ENCODE measurements at regions not wholly inside any gene's neighbourhood (a gene's known extent, or its start where the extent isn't known, plus 50 kb on each side); places are given as distances from the start of the nearest gene placed in this dataset.
A peak's percentile ranks its signal among the peaks of the same experiment; 100 is the strongest.

GRCh38 chr4:15254236-15254880 is 173.5 kb upstream of the C1QTNF7 start:
- H3K36me3 Mint-ChIP-seq, result no peaks in the 10 kb centered on the region
- H3K27ac Mint-ChIP-seq, result no peak overlapping the region
- H3K9me3 Mint-ChIP-seq, result peaks cover 0 to 3% (median 0%) of the 10 kb centered on the region in 3 donors
- H3K4me1 Mint-ChIP-seq, result peaks cover 5 to 14% (median 7%) of the 10 kb centered on the region in 3 donors
- H3K4me3 Mint-ChIP-seq, result no peak overlapping the region
- H3K27me3 Mint-ChIP-seq, result peaks cover 3% of the 10 kb centered on the region

DNA sequence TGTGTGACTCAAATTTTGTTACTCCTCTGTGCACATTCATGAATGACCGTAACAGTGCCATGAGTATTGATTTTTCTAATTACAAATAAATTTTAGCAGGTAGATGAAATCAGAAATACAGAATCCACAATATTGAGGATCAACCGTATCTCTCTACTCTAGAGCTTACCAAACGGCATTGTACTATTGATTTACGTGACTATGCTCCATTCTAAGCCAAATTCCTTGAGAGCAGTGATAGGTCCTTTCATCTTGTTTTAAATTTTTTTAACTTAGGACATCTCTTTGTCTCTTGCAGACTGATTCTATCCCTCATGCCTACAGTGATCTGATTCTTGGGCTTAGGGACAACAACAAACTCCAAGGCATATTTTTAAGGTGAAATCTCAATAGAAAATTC is 172.3 kb upstream of the C1QTNF7 start:
- Mint-ChIP-seq H3K4me1 (peaks cover 5 to 14% (median 7%) of the 10 kb centered on the region in 3 donors), H3K4me3 (no peak overlapping the region), H3K27me3 (peaks cover 5% of the 10 kb centered on the region), H3K9me3 (no peaks in the 10 kb centered on the region), H3K27ac (no peak overlapping the region), H3K36me3 (no peaks in the 10 kb centered on the region)

- Mint-ChIP-seq H3K4me1 (peaks cover 0 to 3% (median 0%) of the 10 kb centered on the region in 3 donors), H3K27me3 (peaks cover 2% of the 10 kb centered on the region), H3K27ac (no peak overlapping the region), H3K4me3 (no peak overlapping the region), H3K36me3 (no peaks in the 10 kb centered on the region), H3K9me3 (peaks cover under 1 to 12% (median 3%) of the 10 kb centered on the region in 3 donors)
Observed at GRCh38 chr4:15260758-15261157, 167.1 kb upstream of the C1QTNF7 start.

- Mint-ChIP-seq H3K27me3 (peaks cover 2% of the 10 kb centered on the region), H3K27ac (no peak overlapping the region), H3K4me1 (no peaks in the 10 kb centered on the region), H3K36me3 (no peaks in the 10 kb centered on the region), H3K9me3 (peaks cover 4 to 14% (median 11%) of the 10 kb centered on the region in 3 donors), H3K4me3 (no peak overlapping the region)
Observed at GRCh38 chr4:15262396-15262795, 165.4 kb upstream of the C1QTNF7 start.

GRCh38 chr4:15270201-15270600 is 157.6 kb upstream of the C1QTNF7 start:
- Mint-ChIP-seq H3K4me1 (no peaks in the 10 kb centered on the region), H3K9me3 (peaks cover 5 to 24% (median 22%) of the 10 kb centered on the region in 3 donors), H3K27ac (no peak overlapping the region), H3K4me3 (no peak overlapping the region), H3K36me3 (peaks cover 6% of the 10 kb centered on the region), H3K27me3 (peaks cover 4% of the 10 kb centered on the region)

DNA sequence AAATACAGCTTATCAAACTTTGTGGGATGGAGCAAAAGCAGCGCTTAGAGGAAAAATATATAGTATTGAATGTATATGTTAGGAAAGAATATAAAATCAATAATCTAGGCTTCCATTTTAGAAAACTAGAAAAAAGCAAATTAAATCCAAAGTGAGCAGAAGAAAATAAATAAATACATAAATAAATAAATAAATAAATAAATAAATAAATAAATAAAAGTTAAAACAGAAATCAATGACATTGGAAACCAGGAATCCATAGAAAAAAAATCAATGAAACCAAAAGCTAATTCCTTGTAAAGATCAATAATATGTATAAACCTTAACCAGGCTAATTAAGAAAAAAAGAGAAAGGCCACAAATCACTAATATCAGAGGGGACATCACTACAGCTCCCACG is 141.8 kb upstream of the C1QTNF7 start:
- peaks cover 0 to 3% (median 0%) of the 10 kb centered on the region in 3 donors for H3K9me3 Mint-ChIP-seq
- no peaks in the 10 kb centered on the region for H3K27me3 Mint-ChIP-seq
- no peaks in the 10 kb centered on the region for H3K36me3 Mint-ChIP-seq
- H3K4me1 Mint-ChIP-seq, result no peaks in the 10 kb centered on the region
- no peak overlapping the region for H3K4me3 Mint-ChIP-seq
- H3K27ac Mint-ChIP-seq, result no peak overlapping the region

- no peaks in the 10 kb centered on the region for H3K9me3 Mint-ChIP-seq
- no peak overlapping the region for H3K27ac Mint-ChIP-seq
- no peaks in the 10 kb centered on the region for H3K36me3 Mint-ChIP-seq
- no peaks in the 10 kb centered on the region for H3K4me1 Mint-ChIP-seq
- no peaks in the 10 kb centered on the region for H3K27me3 Mint-ChIP-seq
- no peak overlapping the region for H3K4me3 Mint-ChIP-seq
Observed at GRCh38 chr4:15291122-15291521, 136.7 kb upstream of the C1QTNF7 start.

DNA sequence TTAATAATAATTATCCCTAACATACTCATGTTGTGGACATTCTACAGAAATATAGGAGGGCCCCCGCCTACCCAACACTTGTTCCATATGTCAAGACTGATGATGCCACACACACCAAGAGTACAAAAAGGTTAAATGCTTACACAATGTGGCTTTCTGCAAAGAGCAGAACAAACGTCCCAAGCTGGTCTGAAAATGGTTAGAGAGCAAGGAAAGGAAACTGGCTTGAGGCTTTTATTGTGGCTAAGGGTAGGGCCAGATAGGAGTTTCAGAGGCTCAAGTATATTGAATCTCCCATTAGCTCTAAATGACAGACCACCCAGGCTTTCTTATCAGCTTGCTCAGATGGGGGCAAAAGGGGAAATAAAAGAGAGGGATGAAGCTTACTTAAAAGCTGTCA is 134.1 kb upstream of the C1QTNF7 start:
- peaks cover 0 to 2% (median 0%) of the 10 kb centered on the region in 3 donors for H3K9me3 Mint-ChIP-seq
- H3K27me3 Mint-ChIP-seq, result no peaks in the 10 kb centered on the region
- H3K4me3 Mint-ChIP-seq, result no peak overlapping the region
- H3K4me1 Mint-ChIP-seq, result no peaks in the 10 kb centered on the region
- H3K27ac Mint-ChIP-seq, result no peak overlapping the region
- H3K36me3 Mint-ChIP-seq, result no peaks in the 10 kb centered on the region

DNA sequence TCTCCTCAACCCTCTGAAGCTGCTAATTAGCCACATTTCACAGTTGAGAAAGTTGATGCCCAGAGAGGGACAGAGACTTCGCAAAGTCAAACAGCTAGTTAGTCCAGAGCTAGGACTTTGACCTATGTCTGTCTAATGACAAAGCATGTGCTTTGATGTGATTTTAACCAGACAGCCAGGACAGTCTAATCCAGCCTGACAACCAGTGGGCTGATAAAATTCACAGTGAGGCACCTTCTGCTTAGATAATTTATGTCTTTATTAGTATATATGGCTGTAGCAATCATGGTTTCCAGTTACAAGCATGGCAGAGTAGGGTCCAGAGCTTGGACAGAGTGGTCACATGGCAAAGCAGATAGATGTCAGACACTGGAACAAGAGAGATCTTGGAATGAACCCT is 133.6 kb upstream of the C1QTNF7 start:
- Mint-ChIP-seq H3K9me3 (peaks cover 0 to 2% (median 0%) of the 10 kb centered on the region in 3 donors), H3K4me1 (no peaks in the 10 kb centered on the region), H3K36me3 (no peaks in the 10 kb centered on the region), H3K27me3 (no peaks in the 10 kb centered on the region), H3K27ac (no peak overlapping the region), H3K4me3 (no peak overlapping the region)

- Mint-ChIP-seq H3K27me3 (no peaks in the 10 kb centered on the region), H3K27ac (no peak overlapping the region), H3K4me1 (no peaks in the 10 kb centered on the region), H3K4me3 (no peak overlapping the region), H3K9me3 (peaks cover 0 to 2% (median 0%) of the 10 kb centered on the region in 3 donors), H3K36me3 (no peaks in the 10 kb centered on the region)
Observed at GRCh38 chr4:15294832-15295231, 133.0 kb upstream of the C1QTNF7 start.

DNA sequence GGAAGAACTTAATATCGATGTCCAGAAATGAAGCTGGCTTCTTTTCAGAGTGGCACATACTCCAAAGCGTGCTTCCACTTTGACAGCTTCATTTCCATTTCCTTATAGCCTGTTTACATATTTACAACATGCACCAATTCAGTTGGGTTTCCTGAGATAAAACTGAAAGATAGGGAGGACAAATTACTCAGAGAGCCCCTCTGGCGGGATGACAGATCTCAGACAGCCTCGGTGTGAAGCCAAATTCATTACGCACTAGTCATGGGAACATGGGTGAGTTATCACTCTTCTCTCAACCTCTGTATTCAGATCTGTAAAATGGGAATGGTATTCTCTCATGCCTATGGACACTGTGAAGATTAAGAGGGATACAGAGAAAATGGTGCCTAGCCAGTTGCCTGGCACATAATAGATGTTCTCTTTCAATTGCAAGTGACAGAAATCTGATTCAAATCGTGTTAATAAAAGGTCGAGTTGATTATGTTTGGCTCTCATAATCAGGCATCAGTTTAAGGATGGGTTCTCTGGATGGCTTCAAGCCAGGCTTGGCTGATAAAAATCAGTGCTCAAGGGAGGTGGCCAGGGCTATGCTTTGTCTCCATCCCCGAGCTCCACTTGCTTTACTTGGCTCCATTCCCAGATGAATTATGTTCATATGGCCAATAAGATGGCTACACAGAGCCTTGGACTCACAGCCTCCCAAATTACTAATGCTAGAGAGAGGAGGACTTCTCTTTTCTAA is 132.2 kb upstream of the C1QTNF7 start:
- Mint-ChIP-seq H3K4me1 (no peaks in the 10 kb centered on the region), H3K27me3 (no peaks in the 10 kb centered on the region), H3K36me3 (no peaks in the 10 kb centered on the region), H3K9me3 (peaks cover 0 to 2% (median 0%) of the 10 kb centered on the region in 3 donors), H3K4me3 (no peak overlapping the region), H3K27ac (no peak overlapping the region)

DNA sequence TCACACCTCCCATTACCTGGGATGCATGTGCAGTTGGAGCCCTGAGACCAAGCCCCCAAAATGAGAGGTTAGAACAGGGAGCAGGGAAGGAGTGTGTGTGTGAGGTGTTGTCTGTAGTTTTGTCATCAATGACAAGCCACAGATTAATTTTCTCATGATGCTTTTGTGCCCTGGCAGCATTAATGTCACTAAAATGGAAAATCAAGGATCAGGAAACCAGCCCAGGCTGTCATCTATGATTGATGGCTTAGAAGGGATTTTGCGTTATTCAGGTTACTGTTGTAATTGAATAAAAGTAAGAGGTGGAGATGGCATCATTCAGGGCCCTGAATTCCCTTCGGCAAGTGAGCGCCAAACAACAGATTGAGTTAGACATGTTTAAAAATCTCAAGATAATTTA is 130.5 kb upstream of the C1QTNF7 start:
- Mint-ChIP-seq H3K27ac (no peak overlapping the region), H3K27me3 (peaks cover 2% of the 10 kb centered on the region), H3K9me3 (peaks cover 0 to 2% (median 0%) of the 10 kb centered on the region in 3 donors), H3K4me1 (no peaks in the 10 kb centered on the region), H3K36me3 (no peaks in the 10 kb centered on the region), H3K4me3 (no peak overlapping the region)

GRCh38 chr4:15299627-15300026 is 128.2 kb upstream of the C1QTNF7 start:
- no peaks in the 10 kb centered on the region for H3K4me1 Mint-ChIP-seq
- H3K4me3 Mint-ChIP-seq, result no peak overlapping the region
- no peak overlapping the region for H3K27ac Mint-ChIP-seq
- no peaks in the 10 kb centered on the region for H3K36me3 Mint-ChIP-seq
- peaks cover 3% of the 10 kb centered on the region for H3K27me3 Mint-ChIP-seq
- H3K9me3 Mint-ChIP-seq, result peaks cover 0 to 2% (median 0%) of the 10 kb centered on the region in 3 donors

DNA sequence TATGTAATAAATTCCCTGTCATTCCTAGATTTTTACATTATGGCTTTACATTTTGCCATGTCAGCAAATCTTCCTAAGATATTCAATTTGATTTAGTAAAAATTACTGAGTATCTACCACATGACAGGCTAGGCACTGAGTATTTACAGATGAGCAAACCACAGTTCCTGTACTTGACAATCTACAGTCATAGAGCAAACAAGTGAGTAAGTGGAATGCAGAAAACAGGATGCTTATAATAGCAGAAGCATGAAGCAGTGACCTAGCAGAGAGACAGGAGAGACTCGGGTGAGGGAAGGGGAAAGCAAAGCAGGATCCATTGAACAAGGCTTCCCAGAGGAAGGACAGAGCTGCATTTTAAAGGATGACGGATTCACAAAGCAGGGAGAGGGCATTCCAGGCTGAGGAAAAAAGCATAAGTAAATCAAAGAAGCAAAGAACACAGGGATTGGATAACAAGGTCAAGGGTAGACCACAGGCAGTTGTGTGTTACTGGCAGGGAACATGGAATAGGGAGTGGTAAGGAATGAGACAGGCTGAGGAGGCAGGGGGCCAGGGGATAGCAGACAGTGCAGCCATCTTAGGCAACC is 124.7 kb upstream of the C1QTNF7 start:
- H3K4me3 Mint-ChIP-seq, result peak overlapping the region in 1 of 4 donors; percentile 43
- no peaks in the 10 kb centered on the region for H3K36me3 Mint-ChIP-seq
- peaks cover 0 to 2% (median 2%) of the 10 kb centered on the region in 3 donors for H3K9me3 Mint-ChIP-seq
- no peak overlapping the region for H3K27ac Mint-ChIP-seq
- H3K27me3 Mint-ChIP-seq, result peaks cover 5% of the 10 kb centered on the region
- no peaks in the 10 kb centered on the region for H3K4me1 Mint-ChIP-seq

DNA sequence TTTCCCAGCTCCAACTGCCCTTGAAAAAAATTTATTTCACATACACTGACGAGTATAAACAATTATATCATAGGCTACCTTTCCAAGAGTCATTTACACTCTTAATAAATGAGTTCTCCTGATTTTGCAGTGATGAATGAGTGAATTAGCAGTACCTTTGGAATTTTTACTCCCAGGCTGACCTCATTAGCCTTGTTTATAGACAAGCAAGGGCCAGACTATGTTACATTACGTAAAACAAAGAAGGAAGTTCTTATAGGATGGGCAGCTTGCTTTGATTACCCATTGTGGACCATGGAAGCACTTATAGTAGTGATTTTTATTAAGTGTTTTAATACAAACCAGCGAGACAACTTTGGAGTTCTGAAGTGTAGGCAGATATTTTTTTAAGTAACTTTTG is 112.9 kb upstream of the C1QTNF7 start:
- no peaks in the 10 kb centered on the region for H3K4me1 Mint-ChIP-seq
- no peaks in the 10 kb centered on the region for H3K27me3 Mint-ChIP-seq
- H3K27ac Mint-ChIP-seq, result peak overlapping the region in 1 of 3 donors; percentile 47
- H3K4me3 Mint-ChIP-seq, result no peak overlapping the region
- peaks cover 1% of the 10 kb centered on the region for H3K36me3 Mint-ChIP-seq
- H3K9me3 Mint-ChIP-seq, result peaks cover 0 to 7% (median 5%) of the 10 kb centered on the region in 3 donors
